Keratinocyte (primary cell): ENCODE measurements at regions not wholly inside any gene's neighbourhood (a gene's known extent, or its start where the extent isn't known, plus 50 kb on each side); places are given as distances from the start of the nearest gene placed in this dataset.

Experiments
- DNase-seq: peaks from one replicate; pipeline ENCODE4 v3.0.0-alpha.2; 2011; ENCODE audit warnings: low read depth, missing footprints, low spot score
- FAIRE-seq: peaks from 2 replicates; lab custom pipeline; 2011; peaks lifted over from hg19 to GRCh38; lab: Jason Lieb, UNC
- H2AFZ ChIP-seq: 2 replicates; pipeline ENCODE4 v1.6.0; 2012; ENCODE audit warnings: low read length, control low read depth, inconsistent platforms; ENCODE audit not compliant: control insufficient read depth
- H3K27ac ChIP-seq: 2 replicates; pipeline ENCODE4 v1.5.1; 2011; ENCODE audit warnings: low read length; ENCODE audit not compliant: control insufficient read depth, insufficient read depth
- H3K27me3 ChIP-seq: 3 replicates; pipeline ENCODE4 v1.6.0; 2011; ENCODE audit warnings: low read length; ENCODE audit not compliant: control insufficient read depth, insufficient read depth; ENCODE audit errors: extremely low read depth
- H3K36me3 ChIP-seq, 2 experiments: 2 replicates in 1 of 2; 3 replicates in 1 of 2; pipeline ENCODE4 v1.5.1; 2011; ENCODE audit warnings: low read length in 2 of 2, mild to moderate bottlenecking in 1 of 2; ENCODE audit not compliant: control insufficient read depth in 2 of 2, insufficient read depth in 2 of 2; ENCODE audit errors: extremely low read depth in 1 of 2
- H3K4me1 ChIP-seq: 3 replicates; pipeline ENCODE4 v1.5.1; 2011; ENCODE audit warnings: low read length; ENCODE audit not compliant: control insufficient read depth, insufficient read depth; ENCODE audit errors: extremely low read depth
- H3K4me2 ChIP-seq: 3 replicates; pipeline ENCODE4 v1.6.0; 2011; ENCODE audit warnings: low read depth, low read length; ENCODE audit not compliant: control insufficient read depth, insufficient read depth; ENCODE audit errors: extremely low read depth
- H3K4me3 ChIP-seq, 3 experiments: fragments of 200-600 bp in 1 of 3; sonication (generic) in 1 of 3; 2 replicates in 2 of 3; 3 replicates in 1 of 3; pipeline ENCODE4 v1.5.1; 2011 to 2016; ENCODE audit warnings: low read length in 3 of 3, mild to moderate bottlenecking in 3 of 3, control low read depth in 2 of 3, inconsistent platforms in 1 of 3, low read depth in 1 of 3, mixed read lengths in 1 of 3, mixed run types in 1 of 3, moderate library complexity in 1 of 3; ENCODE audit not compliant: control insufficient read depth in 2 of 3, insufficient read depth in 2 of 3; ENCODE audit errors: extremely low read depth in 1 of 3
- H3K79me2 ChIP-seq: 2 replicates; pipeline ENCODE4 v1.6.0; 2012; ENCODE audit warnings: low read length; ENCODE audit not compliant: control insufficient read depth, insufficient read depth
- H3K9ac ChIP-seq: 3 replicates; pipeline ENCODE4 v1.6.0; 2011; ENCODE audit warnings: low read length; ENCODE audit not compliant: control insufficient read depth, insufficient read depth; ENCODE audit errors: extremely low read depth
- H3K9me1 ChIP-seq: 3 replicates; pipeline ENCODE4 v1.6.0; 2011; ENCODE audit warnings: low read length; ENCODE audit not compliant: control insufficient read depth, insufficient read depth; ENCODE audit errors: extremely low read depth
- H3K9me3 ChIP-seq: 2 replicates; pipeline ENCODE4 v1.5.1; 2012; ENCODE audit warnings: low read depth, low read length; ENCODE audit not compliant: control insufficient read depth
- H4K20me1 ChIP-seq: 3 replicates; pipeline ENCODE4 v1.6.0; 2011; ENCODE audit warnings: low read length; ENCODE audit not compliant: control insufficient read depth, insufficient read depth; ENCODE audit errors: extremely low read depth
- EZH2 ChIP-seq: IDR thresholded peaks from one replicate; pipeline ENCODE4 v1.6.1; 2012; ENCODE audit warnings: inconsistent platforms, mild to moderate bottlenecking, low read length, moderate library complexity
- dilution Hi-C: fragments of 300-500 bp; cut with MboI; formaldehyde crosslinking; loops from one replicate; pipeline ENCODE4 v1.7.0; 2020; ENCODE audit warnings: low sequenced_read_pairs; ENCODE audit not compliant: extremely low pct_ligation_motif_present
- TF ChIP-seq, protein P1 (sequence below), 3 experiments: IDR thresholded peaks in 1 of 3; conservative IDR thresholded peaks in 1 of 3; optimal IDR thresholded peaks in 1 of 3; 2 replicates in 2 of 3; 3 replicates in 1 of 3; pipeline versions ENCODE3 to v1.5.1; 2011; ENCODE audit warnings: low read length in 3 of 3, mild to moderate bottlenecking in 3 of 3, moderate library complexity in 2 of 3, control low read depth in 1 of 3, inconsistent platforms in 1 of 3; ENCODE audit not compliant: insufficient read depth in 2 of 3; ENCODE audit errors: extremely low read depth in 1 of 3

DNA sequence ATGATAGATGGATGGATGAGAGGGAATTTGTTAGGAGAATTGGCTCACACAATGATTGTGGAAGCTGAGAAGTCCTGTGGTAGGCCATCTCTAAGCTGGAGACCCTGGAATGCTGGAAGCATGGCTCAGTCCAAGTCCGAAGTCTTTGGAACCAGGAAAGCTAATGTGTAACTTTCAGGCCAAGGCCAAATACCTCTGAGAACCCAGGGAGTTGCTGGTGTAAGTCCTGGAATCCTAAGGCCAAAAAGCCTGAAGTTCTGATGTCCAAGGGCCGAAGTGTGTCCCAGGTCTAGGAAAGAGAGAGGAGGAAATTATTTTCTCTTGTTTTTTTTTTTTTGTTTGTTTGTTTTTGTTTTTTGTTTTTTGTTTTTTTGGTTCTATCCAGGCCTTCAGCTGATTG, 492.2 kb upstream of the GCFC2 start:
- no peaks in the 10 kb centered on the region for H3K4me1 ChIP-seq
- no peaks in the 10 kb centered on the region for H3K9me3 ChIP-seq
- no peak overlapping the region for H3K27ac ChIP-seq
- no peaks in the 10 kb centered on the region for H3K27me3 ChIP-seq
- DNase-seq: no peak
- H3K4me2 ChIP-seq: no peak overlapping the region
- H3K36me3 ChIP-seq: no peaks in the 10 kb centered on the region
- FAIRE-seq: no peak
- no peaks in the 10 kb centered on the region for H3K9me1 ChIP-seq
- no peak overlapping the region for H2AFZ ChIP-seq
- H4K20me1 ChIP-seq: no peaks in the 10 kb centered on the region
- TF ChIP-seq, protein P1, sequence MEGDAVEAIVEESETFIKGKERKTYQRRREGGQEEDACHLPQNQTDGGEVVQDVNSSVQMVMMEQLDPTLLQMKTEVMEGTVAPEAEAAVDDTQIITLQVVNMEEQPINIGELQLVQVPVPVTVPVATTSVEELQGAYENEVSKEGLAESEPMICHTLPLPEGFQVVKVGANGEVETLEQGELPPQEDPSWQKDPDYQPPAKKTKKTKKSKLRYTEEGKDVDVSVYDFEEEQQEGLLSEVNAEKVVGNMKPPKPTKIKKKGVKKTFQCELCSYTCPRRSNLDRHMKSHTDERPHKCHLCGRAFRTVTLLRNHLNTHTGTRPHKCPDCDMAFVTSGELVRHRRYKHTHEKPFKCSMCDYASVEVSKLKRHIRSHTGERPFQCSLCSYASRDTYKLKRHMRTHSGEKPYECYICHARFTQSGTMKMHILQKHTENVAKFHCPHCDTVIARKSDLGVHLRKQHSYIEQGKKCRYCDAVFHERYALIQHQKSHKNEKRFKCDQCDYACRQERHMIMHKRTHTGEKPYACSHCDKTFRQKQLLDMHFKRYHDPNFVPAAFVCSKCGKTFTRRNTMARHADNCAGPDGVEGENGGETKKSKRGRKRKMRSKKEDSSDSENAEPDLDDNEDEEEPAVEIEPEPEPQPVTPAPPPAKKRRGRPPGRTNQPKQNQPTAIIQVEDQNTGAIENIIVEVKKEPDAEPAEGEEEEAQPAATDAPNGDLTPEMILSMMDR (optimal IDR thresholded peaks at IDR 0.05 in 1 of 3, IDR thresholded peaks at IDR 0.05 in 1 of 3, conservative IDR thresholded peaks at IDR 0.05 in 1 of 3; ENCODE audit: extremely low read depth in 1 of 3, insufficient read depth in 2 of 3, low read length in 3 of 3): no peak
- no peak for TF ChIP-seq EZH2
- H3K79me2 ChIP-seq: no peaks in the 10 kb centered on the region
- dilution Hi-C loops: no loop called here
- H3K4me3 ChIP-seq: no peak overlapping the region
- no peak overlapping the region for H3K9ac ChIP-seq

DNA sequence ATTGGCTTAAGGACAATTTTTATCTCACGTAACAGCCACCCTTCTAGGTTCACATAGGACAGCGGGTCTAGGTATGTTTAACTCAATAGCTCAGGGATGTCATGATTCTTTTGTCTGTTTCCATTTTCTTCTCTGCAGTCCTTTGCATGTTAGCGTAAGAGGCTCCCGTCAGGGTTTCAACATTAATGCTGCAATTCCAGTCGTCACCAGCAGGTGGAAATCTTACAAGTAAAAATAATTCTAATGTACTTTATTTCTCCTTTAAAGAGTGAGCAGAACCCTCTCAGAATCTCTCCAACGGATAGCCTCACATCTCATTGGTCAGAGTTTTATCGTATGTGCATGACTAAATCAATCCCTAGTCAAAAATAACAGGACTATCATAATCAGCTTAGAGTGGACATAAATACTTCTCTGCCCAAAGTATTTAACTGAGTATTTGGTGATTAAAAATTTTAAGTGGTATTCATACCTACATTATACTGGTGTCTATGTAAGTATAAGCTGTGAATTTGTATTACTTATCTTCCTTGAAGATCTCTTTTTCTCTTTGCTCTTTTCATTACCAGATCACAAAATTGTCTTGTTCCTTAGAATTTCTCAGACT, 487.2 kb upstream of the GCFC2 start:
- no peak overlapping the region for H3K9ac ChIP-seq
- peak; percentile 4 for DNase-seq
- H3K36me3 ChIP-seq: no peaks in the 10 kb centered on the region
- no peak overlapping the region for H2AFZ ChIP-seq
- H3K4me1 ChIP-seq: no peaks in the 10 kb centered on the region
- no peaks in the 10 kb centered on the region for H3K9me1 ChIP-seq
- no peaks in the 10 kb centered on the region for H3K79me2 ChIP-seq
- H4K20me1 ChIP-seq: no peaks in the 10 kb centered on the region
- TF ChIP-seq EZH2: no peak
- TF ChIP-seq, protein P1 (optimal IDR thresholded peaks at IDR 0.05 in 1 of 3, IDR thresholded peaks at IDR 0.05 in 1 of 3, conservative IDR thresholded peaks at IDR 0.05 in 1 of 3; ENCODE audit: extremely low read depth in 1 of 3, insufficient read depth in 2 of 3, low read length in 3 of 3): peak; percentile 11 to 54 (median 42)
- H3K4me3 ChIP-seq: no peak overlapping the region
- H3K27me3 ChIP-seq: no peaks in the 10 kb centered on the region
- dilution Hi-C loops: no loop called here
- H3K9me3 ChIP-seq: no peaks in the 10 kb centered on the region
- H3K4me2 ChIP-seq: no peak overlapping the region
- H3K27ac ChIP-seq: no peak overlapping the region
- no peak for FAIRE-seq
